ENCODE measurements at regions not wholly inside any gene's neighbourhood (a gene's known extent, or its start where the extent isn't known, plus 50 kb on each side); places are given as distances from the start of the nearest gene placed in this dataset.

DNA sequence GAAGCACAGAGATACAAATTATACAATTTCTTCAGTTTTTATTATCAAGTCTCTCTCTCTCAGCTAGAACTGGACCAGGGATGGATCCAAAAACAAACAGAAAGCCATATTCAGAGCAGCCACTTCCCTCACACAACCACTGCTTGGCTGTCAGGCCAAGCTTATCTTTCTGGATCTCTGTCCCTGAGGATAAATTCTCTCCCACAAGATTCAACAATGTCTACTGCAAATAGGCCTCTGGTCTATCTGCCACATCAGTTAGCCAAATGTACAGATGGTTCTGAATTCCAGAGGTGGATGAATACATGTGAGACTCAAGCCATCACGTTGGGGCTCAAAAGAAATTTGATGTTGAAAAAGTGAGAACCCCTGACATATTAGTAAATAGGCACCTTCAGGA, 350.9 kb downstream of the LTN1 start:
- no peak for DNase-seq

DNA sequence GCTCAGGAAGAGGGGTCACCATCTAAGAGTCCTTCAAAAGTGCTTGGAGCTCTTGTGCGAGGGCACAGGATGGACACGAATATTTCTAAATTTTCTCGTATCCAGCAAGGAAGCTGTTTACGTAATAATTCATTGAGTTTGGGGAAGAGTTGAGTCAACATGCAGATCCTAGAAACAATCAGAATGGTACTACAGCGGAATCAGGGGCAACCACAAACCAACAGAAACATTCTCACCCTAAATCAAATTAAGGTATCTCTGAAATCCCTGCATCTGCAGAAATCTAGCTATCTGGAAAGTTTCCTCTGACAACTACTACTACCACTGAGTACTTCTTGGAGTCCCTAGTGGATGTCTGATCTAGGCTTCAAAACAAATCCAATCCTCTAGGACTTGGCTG, 352.4 kb downstream of the LTN1 start:
- no peak for DNase-seq

GRCh38 chr21:28639737-28640136, 352.9 kb downstream of the LTN1 start:
- DNase-seq = peak; percentile 43

DNA sequence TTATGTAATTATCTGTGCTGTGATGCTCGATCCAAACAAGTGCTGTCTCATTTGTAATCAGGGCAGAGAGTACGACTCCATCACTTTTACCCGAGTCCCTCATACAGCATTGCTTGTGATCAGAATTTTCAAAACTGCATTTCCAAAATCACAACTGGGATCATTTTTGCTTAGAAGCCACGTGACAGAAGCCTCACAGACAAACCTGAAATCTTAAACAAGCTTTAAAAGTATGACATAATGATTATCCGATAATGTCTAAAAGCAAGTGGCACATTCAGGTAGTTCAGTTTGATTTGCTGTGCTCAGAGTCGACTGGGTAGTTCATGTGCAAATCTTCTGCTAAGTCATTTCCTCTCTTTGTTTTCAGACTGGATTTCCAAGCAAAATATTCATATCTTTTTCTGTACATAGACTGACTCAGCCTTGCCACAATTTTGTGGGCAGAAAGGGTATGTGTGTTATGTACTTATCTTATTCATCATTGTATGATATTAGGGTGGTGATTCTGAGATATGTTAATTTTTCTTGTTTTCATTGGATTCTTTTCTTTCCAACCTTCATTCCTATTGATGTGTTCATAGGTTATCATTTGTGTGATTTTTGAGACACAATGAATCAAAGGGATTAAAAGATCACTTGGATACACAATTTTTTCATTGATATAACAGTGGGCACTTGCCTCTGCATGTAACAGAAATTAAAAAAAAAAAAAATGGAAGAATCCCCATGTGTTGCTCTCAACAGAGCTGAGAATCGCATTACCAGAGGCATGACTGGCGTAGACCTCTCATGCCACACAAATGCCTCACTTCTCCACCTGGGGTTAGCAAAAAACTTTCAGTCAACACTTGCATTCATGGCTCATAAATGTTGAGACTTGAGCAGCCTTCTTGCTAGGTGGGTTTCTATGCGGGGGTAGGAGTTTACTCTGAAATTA, 355.7 kb downstream of the LTN1 start:
- peak; percentile 95 for DNase-seq

- DNase-seq = no peak
These were observed 357.1 kb downstream of the LTN1 start for GRCh38 chr21:28635541-28635940.

DNA sequence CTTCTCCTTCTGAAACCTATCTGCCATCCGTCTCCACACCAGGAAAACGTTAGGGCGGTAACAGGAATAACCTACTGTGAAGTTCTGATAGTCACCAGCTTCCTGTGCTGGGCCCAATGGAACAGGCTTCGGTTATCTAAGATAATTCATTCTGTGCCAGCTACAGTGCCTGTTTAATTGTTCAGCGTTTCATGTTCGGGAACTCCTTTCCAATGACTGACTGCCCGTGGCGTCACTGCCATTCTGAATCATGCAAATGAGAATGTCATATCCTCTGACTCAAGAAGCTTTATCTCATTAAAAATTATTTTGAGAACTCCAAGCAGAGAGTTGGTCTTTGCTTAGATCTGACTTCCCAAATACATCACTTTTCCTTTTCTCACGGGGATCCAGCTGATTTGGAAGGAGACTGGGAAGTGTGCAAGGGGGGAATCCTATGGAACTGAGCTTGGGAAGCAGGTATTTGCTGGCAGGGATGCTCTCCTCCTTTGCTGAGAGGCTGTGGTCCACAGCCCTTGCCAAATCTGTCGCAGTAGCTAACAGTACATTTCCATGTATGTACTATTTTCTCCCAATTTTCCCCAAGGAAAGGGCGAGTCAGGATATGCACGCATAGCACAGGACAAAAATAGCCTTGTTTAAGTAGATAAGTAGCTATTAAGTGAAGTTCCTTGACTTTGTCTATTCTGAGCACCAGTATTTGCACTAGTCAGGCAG, 358.7 kb downstream of the LTN1 start:
- peak; percentile 83 for DNase-seq

DNA sequence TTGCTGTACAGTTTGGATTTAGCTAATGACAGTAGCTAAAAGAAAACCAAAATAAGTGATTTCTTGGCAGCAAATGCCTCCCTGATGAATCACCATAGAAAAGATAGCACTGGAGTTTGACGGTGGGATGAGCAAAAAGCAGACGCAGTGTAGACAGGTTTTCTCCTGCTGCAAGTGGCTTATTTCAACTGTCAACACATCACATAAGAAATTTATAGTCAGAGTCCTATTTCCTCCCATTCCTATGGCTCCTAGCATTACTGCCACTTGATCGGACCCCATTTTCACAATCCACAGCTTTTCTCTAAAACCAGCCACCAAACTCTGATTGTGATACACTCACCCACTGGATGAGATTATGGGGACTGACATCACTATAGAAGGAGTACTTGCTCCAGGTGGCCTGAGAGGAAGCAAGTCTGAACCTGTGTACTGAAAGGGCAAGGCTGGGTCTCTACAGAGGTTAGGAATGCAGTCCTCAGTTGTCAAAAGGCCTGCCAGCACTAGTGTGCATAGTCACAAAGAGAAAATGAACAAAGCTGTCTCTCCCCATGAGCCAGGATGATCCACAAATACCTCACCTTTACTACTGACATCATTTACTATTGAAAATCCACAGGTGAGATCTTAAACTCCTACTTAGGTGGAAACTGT, 359.8 kb downstream of the LTN1 start:
- peak; percentile 78 for DNase-seq

- DNase-seq = peak; percentile 15
These were observed 365.0 kb downstream of the LTN1 start for GRCh38 chr21:28627691-28628090.

GRCh38 chr21:28627261-28627660, 365.4 kb downstream of the LTN1 start:
- peak; percentile 18 for DNase-seq

DNA sequence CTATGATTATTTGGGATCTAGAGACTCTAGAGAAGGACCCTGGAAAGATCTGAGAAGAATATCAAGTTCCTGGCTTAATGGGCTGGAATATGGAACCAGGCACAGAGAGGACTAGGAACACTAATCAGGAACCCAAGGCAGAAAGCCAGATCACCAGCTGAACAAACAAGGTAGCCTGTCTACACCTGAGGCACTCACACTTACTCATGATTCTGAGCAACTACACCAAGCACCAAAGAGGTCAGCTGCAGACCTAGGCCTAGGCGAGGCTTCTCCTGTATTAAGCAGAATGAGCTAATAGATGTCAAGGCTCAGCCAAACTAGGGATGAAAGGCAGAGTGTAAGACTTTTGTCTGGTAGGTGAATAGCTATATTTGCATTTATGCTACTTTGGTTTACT, 368.1 kb downstream of the LTN1 start:
- DNase-seq = no peak

- DNase-seq = no peak
These were observed 375.4 kb downstream of the LTN1 start for GRCh38 chr21:28617300-28617699.

DNA sequence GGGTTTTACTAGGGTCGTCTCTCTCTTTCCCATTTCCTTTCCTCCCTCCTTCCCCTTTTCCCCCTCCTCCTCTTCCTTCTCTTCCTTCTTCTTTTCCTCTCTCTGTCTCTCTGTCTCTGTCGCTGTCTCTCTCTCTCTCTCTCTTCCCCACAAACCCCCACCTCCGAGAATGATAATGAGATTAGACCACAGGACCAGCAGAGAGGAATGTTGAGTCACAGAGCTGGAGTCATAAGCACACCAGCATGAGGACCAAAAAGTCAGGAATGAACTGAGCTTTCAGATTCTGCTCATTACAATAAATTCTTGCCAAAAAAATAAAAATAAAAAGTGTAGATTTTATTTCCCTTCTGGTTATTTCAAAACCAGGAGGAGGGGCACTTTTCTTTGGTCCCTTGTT, 377.4 kb downstream of the LTN1 start:
- peak; percentile 93 for DNase-seq

DNA sequence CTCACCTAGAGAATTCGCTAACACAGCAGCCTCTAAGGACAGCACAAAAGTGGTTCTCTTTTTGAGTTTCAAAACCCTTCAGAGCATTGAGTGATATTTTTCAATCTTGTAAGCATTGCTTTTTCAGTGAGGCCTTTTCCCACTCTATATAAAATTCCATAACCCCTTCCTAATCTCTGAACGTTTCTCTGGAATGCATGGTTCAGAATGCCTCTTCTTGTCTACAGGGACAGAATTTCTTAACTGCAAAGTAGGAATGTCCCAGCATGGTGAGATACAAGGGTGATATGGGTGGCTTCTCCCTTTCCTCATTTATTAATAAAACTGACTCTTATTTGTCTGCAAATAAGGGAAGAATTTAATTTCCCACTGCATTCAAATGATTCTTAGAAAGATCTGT, 377.9 kb downstream of the LTN1 start:
- peak; percentile 74 for DNase-seq

GRCh38 chr21:28608646-28609045, 384.0 kb downstream of the LTN1 start:
- no peak for DNase-seq

DNA sequence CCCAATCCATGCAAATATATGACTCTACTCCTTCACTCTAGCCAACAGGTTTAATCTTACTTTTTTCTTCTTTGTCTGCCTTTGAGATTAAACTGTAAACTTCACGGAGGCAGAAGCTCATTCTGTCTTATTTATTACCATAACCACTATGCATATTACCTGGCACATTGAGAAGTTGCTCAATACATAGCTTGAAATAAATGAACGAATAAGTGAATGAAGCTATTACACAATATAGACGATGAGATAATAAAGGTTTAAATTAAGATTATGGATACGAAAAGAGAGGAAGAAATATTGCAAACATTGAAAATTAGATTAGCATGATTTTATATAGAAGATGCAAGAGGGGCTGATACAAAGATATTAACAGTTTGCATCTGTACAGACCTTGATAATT, 385.1 kb downstream of the LTN1 start:
- DNase-seq = no peak

GRCh38 chr21:28604946-28605537, 387.6 kb downstream of the LTN1 start:
- no peak for DNase-seq

- DNase-seq = no peak
These were observed 390.1 kb downstream of the LTN1 start for GRCh38 chr21:28602546-28602945.

- no peak for DNase-seq
These were observed 394.5 kb downstream of the LTN1 start for GRCh38 chr21:28598214-28598613.

DNA sequence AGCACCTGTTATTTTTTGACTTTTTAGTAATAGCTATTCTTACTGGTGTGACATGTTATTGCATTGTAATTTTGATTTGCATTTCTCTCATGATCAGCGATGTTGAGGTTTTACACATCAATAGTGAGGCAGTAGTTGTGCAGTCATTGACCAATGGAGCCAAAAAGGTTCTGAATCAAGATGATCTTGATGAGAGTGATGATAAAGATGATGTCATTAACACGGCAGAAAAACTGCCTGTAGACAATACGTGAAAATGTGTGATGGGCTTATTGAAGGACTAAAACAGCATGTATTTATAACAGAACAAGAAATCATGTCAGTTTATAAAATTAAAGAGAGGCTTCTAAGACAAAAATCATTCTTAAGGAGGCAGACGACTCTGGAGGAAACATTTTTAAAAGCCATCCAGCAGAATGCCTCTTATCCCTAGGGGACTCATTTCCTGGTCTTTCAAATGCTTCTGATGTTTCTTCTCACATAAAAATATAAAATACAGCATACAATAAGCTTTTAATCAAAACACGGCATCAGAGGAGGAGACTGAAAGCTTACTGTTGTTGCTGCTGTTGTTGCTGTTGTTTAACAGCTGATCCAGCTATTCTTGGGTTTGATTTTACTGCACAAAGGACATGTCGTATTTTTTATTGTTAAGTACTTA, 400.3 kb downstream of the LTN1 start:
- peak; percentile 39 for DNase-seq

- no peak for DNase-seq
These were observed 402.0 kb downstream of the LTN1 start for GRCh38 chr21:28590676-28591075.

GRCh38 chr21:28590026-28590425, 402.7 kb downstream of the LTN1 start:
- no peak for DNase-seq

DNA sequence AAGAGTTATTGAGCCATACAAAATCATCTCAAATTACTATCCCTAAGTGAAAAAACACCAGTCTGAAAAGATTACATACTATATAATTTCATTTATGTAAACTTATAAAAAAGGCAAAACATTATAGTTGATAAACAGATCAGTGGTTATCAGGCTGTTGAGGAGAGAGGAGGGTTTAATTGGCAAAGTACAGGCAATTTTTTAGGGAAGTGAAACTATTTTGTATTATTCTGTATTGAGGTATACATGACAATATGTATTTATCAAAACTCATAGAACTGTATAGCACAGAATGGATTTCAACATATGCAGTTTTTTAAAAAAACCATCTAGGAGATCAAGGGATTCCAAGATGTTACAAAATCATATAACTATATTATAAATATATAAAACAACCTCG, 403.7 kb downstream of the LTN1 start:
- no peak for DNase-seq
